HEK293T (cell line): ENCODE measurements at regions not wholly inside any gene's neighbourhood (a gene's known extent, or its start where the extent isn't known, plus 50 kb on each side); places are given as distances from the start of the nearest gene placed in this dataset.

Source experiments
- CTCF ChIA-PET: fragments of 350-600 bp; formaldehyde crosslinking; extraction: SDS; loops from one replicate; lab custom pipeline; 2021; ENCODE audit warnings: antibody characterized with exemption, inconsistent platforms; lab: Yijun Ruan, JAX
- POLR2A ChIA-PET: fragments of 350-600 bp; formaldehyde crosslinking; extraction: SDS; loops from one replicate; lab custom pipeline; 2020; ENCODE audit warnings: antibody characterized with exemption, inconsistent platforms; lab: Yijun Ruan, JAX
- DNase-seq: peaks from one replicate; pipeline ENCODE4 v3.0.0; 2012; ENCODE audit warnings: mixed read lengths; ENCODE audit errors: extremely low spot score
- ARNT ChIP-seq: fragments of 450-650 bp; IDR thresholded peaks from 2 replicates; pipeline ENCODE4 v1.6.1; 2017; ENCODE audit warnings: mild to moderate bottlenecking
- BHLHE40 ChIP-seq: fragments of 450-650 bp; IDR thresholded peaks from 2 replicates; pipeline ENCODE4 v1.6.1; 2016; ENCODE audit warnings: mild to moderate bottlenecking, moderate library complexity, borderline replicate concordance
- CTBP1 ChIP-seq: fragments of 450-650 bp; IDR thresholded peaks from 2 replicates; pipeline ENCODE4 v1.6.1; 2016; ENCODE audit warnings: borderline replicate concordance
- ELF4 ChIP-seq: fragments of 450-650 bp; IDR thresholded peaks from 2 replicates; pipeline ENCODE4 v1.6.1; 2017; ENCODE audit warnings: antibody characterized with exemption
- FOXA1 ChIP-seq: fragments of 450-650 bp; IDR thresholded peaks from 2 replicates; pipeline ENCODE4 v1.6.1; 2016; ENCODE audit warnings: mild to moderate bottlenecking
- FOXK2 ChIP-seq: fragments of 450-650 bp; IDR thresholded peaks from 2 replicates; pipeline ENCODE4 v1.6.1; 2016; ENCODE audit warnings: mild to moderate bottlenecking
- FOXM1 ChIP-seq: fragments of 450-650 bp; IDR thresholded peaks from 2 replicates; pipeline ENCODE4 v1.6.1; 2017; ENCODE audit warnings: mild to moderate bottlenecking, borderline replicate concordance
- HDGF ChIP-seq: fragments of 450-650 bp; IDR thresholded peaks from 2 replicates; pipeline ENCODE4 v1.6.1; 2017; ENCODE audit warnings: antibody characterized with exemption, borderline replicate concordance
- L3MBTL2 ChIP-seq: fragments of 450-650 bp; conservative IDR thresholded peaks from 2 replicates; pipeline ENCODE4 v1.6.1; 2016; ENCODE audit warnings: mild to moderate bottlenecking
- LEF1 ChIP-seq: fragments of 450-650 bp; IDR thresholded peaks from 2 replicates; pipeline ENCODE4 v1.6.1; 2017; ENCODE audit warnings: mild to moderate bottlenecking, borderline replicate concordance
- NFRKB ChIP-seq: fragments of 450-650 bp; IDR thresholded peaks from 2 replicates; pipeline ENCODE4 v1.6.1; 2016; ENCODE audit warnings: mild to moderate bottlenecking, moderate library complexity
- PKNOX1 ChIP-seq: fragments of 450-650 bp; IDR thresholded peaks from 2 replicates; pipeline ENCODE4 v1.6.1; 2016
- SP1 ChIP-seq: fragments of 450-650 bp; IDR thresholded peaks from 2 replicates; pipeline ENCODE4 v1.6.1; 2017
- SUZ12 ChIP-seq: fragments of 450-650 bp; IDR thresholded peaks from 2 replicates; pipeline ENCODE4 v1.6.1; 2016; ENCODE audit warnings: mild to moderate bottlenecking
- TARDBP ChIP-seq: fragments of 450-650 bp; IDR thresholded peaks from 2 replicates; pipeline ENCODE4 v1.6.1; 2016
- ZNF384 ChIP-seq: fragments of 450-650 bp; IDR thresholded peaks from 2 replicates; pipeline ENCODE4 v1.6.1; 2016

- no peak for DNase-seq
- ChIA-PET CTCF (no interaction called here), POLR2A (no interaction called here)
- TF ChIP-seq PKNOX1 (no peak), ARNT (no peak), FOXM1 (no peak), FOXA1 (no peak), ZNF384 (no peak), ELF4 (no peak), TARDBP (no peak), HDGF (no peak), SP1 (no peak), FOXK2 (no peak), CTBP1 (no peak), BHLHE40 (no peak), SUZ12 (no peak), L3MBTL2 (no peak), LEF1 (no peak)
Measured at GRCh38 chr2:160650196-160651118, 156.8 kb upstream of the RBMS1 start.

- ChIA-PET POLR2A (no interaction called here), CTCF (no interaction called here)
- no peak for TF ChIP-seq SUZ12
- no peak for TF ChIP-seq ARNT
- no peak for TF ChIP-seq CTBP1
- no peak for TF ChIP-seq NFRKB
- TF ChIP-seq LEF1, result no peak
- TF ChIP-seq SP1, result no peak
- TF ChIP-seq HDGF, result no peak
- no peak for TF ChIP-seq ZNF384
- no peak for DNase-seq
Measured at GRCh38 chr2:160651416-160652200, 158.0 kb upstream of the RBMS1 start.

- CTCF ChIA-PET, result no interaction called here
- no peak for DNase-seq
- TF ChIP-seq ARNT (no peak), LEF1 (no peak), CTBP1 (no peak), TARDBP (no peak), ELF4 (no peak), FOXK2 (no peak), SUZ12 (no peak), SP1 (no peak), BHLHE40 (no peak), ZNF384 (no peak), NFRKB (no peak), FOXA1 (no peak), FOXM1 (no peak), L3MBTL2 (no peak), HDGF (no peak), PKNOX1 (no peak)
- POLR2A ChIA-PET, result no interaction called here
Measured at GRCh38 chr2:160652236-160652635, 158.6 kb upstream of the RBMS1 start.

- DNase-seq, result no peak
- no peak for TF ChIP-seq FOXA1
- TF ChIP-seq ARNT, result no peak
- TF ChIP-seq TARDBP, result no peak
- no peak for TF ChIP-seq LEF1
- TF ChIP-seq CTBP1, result no peak
- no peak for TF ChIP-seq NFRKB
- CTCF ChIA-PET, result no interaction called here
- POLR2A ChIA-PET, result no interaction called here
Measured at GRCh38 chr2:160657196-160657595, 163.6 kb upstream of the RBMS1 start.

GRCh38 chr2:160658851-160659250 lies 165.2 kb upstream of the RBMS1 start:
- ChIA-PET POLR2A (no interaction called here), CTCF (no interaction called here)
- DNase-seq, result no peak
- TF ChIP-seq NFRKB (no peak), SP1 (no peak), LEF1 (no peak), ELF4 (no peak), BHLHE40 (no peak)

GRCh38 chr2:160660741-160661140 lies 167.1 kb upstream of the RBMS1 start:
- TF ChIP-seq ZNF384 (no peak), FOXM1 (no peak), L3MBTL2 (no peak), CTBP1 (no peak), TARDBP (no peak), BHLHE40 (no peak)
- ChIA-PET POLR2A (no interaction called here), CTCF (no interaction called here)
- DNase-seq, result no peak
